ENCODE measurements at regions not wholly inside any gene's neighbourhood (a gene's known extent, or its start where the extent isn't known, plus 50 kb on each side); places are given as distances from the start of the nearest gene placed in this dataset.

- POLR2A ChIA-PET: no interaction called here
- H3K27me3 ChIP-seq (ENCODE audit: control insufficient read depth, insufficient read depth, low read length): no peaks in the 10 kb centered on the region
- no TSS peak for BruUV-seq (replicated peaks)
These were observed 760.0 kb upstream of the SORCS1 start for GRCh38 chr10:107924458-107924857.

GRCh38 chr10:107919626-107920235, 755.2 kb upstream of the SORCS1 start:
- POLR2A ChIA-PET: no interaction called here
- in situ Hi-C loops (cut with HindIII; ENCODE audit: low pct_unique_long_range_greater_than_20kb, low sequenced_read_pairs) (no loop called here), intact Hi-C loops (cut with micrococcal nuclease; ENCODE audit: unreplicated experiment) (no loop called here)
- CTCF ChIA-PET: no interaction called here
- ATAC-seq (no peak), DNase-seq (ENCODE audit: low read depth, low spot score) (no peak)
- BruUV-seq (replicated peaks): no TSS peak
- H3K9me3 ChIP-seq (ENCODE audit: control insufficient read depth, insufficient read depth, low read depth, low read length): no peaks in the 10 kb centered on the region; the same call in 1 of the 2 replicates
- H3K4me3 ChIP-seq (ENCODE audit: low read depth in 2 of 2, low read length in 2 of 2): no peak overlapping the region
- TF ChIP-seq POLR2AphosphoS5 (IDR thresholded peaks at IDR 0.05; ENCODE audit: low read depth, low read length): no peak
- no peak for TF ChIP-seq TCF7L2 (IDR thresholded peaks at IDR 0.05; ENCODE audit: low read depth, low read length)
- no peak for TF ChIP-seq CTCF (IDR thresholded peaks at IDR 0.05)
- no peak for TF ChIP-seq SIN3A (IDR thresholded peaks at IDR 0.05; ENCODE audit: borderline replicate concordance, insufficient read depth, low read depth, low read length)
- no peak for TF ChIP-seq REST (IDR thresholded peaks at IDR 0.05; ENCODE audit: insufficient read depth in 1 of 2, low read depth in 2 of 2, low read length in 1 of 2)
- no peaks in the 10 kb centered on the region for H3K36me3 ChIP-seq (ENCODE audit: control insufficient read depth, insufficient read depth, low read length)
- H3K27me3 ChIP-seq (ENCODE audit: control insufficient read depth, insufficient read depth, low read length): no peaks in the 10 kb centered on the region
- no peaks in the 10 kb centered on the region for H3K4me1 ChIP-seq (ENCODE audit: control insufficient read depth, insufficient read depth, low read length)
- no peak overlapping the region for H3K27ac ChIP-seq (ENCODE audit: low read length)

More at GRCh38 chr10:107924458-107924857, 760.0 kb upstream of the SORCS1 start:
- Histone ChIP-seq H3K36me3 (ENCODE audit: control insufficient read depth, insufficient read depth, low read length) (no peaks in the 10 kb centered on the region), H3K4me3 (ENCODE audit: low read depth in 2 of 2, low read length in 2 of 2) (no peak overlapping the region), H3K27ac (ENCODE audit: low read length) (no peak overlapping the region), H3K9me3 (ENCODE audit: control insufficient read depth, insufficient read depth, low read depth, low read length) (no peaks in the 10 kb centered on the region), H3K4me1 (ENCODE audit: control insufficient read depth, insufficient read depth, low read length) (no peaks in the 10 kb centered on the region)
- no peak for ATAC-seq
- TF ChIP-seq REST (IDR thresholded peaks at IDR 0.05; ENCODE audit: insufficient read depth in 1 of 2, low read depth in 2 of 2, low read length in 1 of 2): no peak
- no peak for TF ChIP-seq POLR2AphosphoS5 (IDR thresholded peaks at IDR 0.05; ENCODE audit: low read depth, low read length)
- no peak for TF ChIP-seq CTCF (IDR thresholded peaks at IDR 0.05)
- no peak for TF ChIP-seq TCF7L2 (IDR thresholded peaks at IDR 0.05; ENCODE audit: low read depth, low read length)
- no peak for TF ChIP-seq SIN3A (IDR thresholded peaks at IDR 0.05; ENCODE audit: borderline replicate concordance, insufficient read depth, low read depth, low read length)
- in situ Hi-C loops (cut with HindIII; ENCODE audit: low pct_unique_long_range_greater_than_20kb, low sequenced_read_pairs) (no loop called here), intact Hi-C loops (cut with micrococcal nuclease; ENCODE audit: unreplicated experiment) (no loop called here)
- no peak for DNase-seq (ENCODE audit: low read depth, low spot score)
- CTCF ChIA-PET: no interaction called here

Data from Panc1 (cell line).